HCT116 (cell line): ENCODE measurements at regions not wholly inside any gene's neighbourhood (a gene's known extent, or its start where the extent isn't known, plus 50 kb on each side); places are given as distances from the start of the nearest gene placed in this dataset.

Experiments used
- CTCF ChIP-seq, 3 experiments: fragments of 200-600 bp in 1 of 3; sonication (generic) in 1 of 3; IDR thresholded peaks in 2 of 3; conservative IDR thresholded peaks in 1 of 3; 2 replicates each; pipeline ENCODE4 v1.5.1; 2012 to 2017; ENCODE audit warnings: low read depth in 2 of 3, low read length in 2 of 3, antibody characterized with exemption in 1 of 3, borderline replicate concordance in 1 of 3, control low read depth in 1 of 3, mild to moderate bottlenecking in 1 of 3, mixed read lengths in 1 of 3, mixed run types in 1 of 3, moderate library complexity in 1 of 3; ENCODE audit not compliant: insufficient read depth in 1 of 3
- ELF1 ChIP-seq: IDR thresholded peaks from 2 replicates; pipeline ENCODE4 v1.6.1; 2012; ENCODE audit warnings: low read depth, borderline replicate concordance
- EZH2 ChIP-seq: fragments of 200-600 bp; sonication (generic); IDR thresholded peaks from 2 replicates; pipeline ENCODE4 v1.6.1; 2017; ENCODE audit warnings: antibody characterized with exemption, mixed run types
- EZH2phosphoT487 ChIP-seq: fragments of 200-600 bp; IDR thresholded peaks from 2 replicates; pipeline ENCODE4 v1.6.1; 2018; ENCODE audit warnings: antibody characterized with exemption, borderline replicate concordance
- MAX ChIP-seq: IDR thresholded peaks from 2 replicates; pipeline ENCODE4 v1.6.1; 2012
- POLR2A ChIP-seq: IDR thresholded peaks from 2 replicates; pipeline ENCODE4 v1.7.0; 2011; ENCODE audit warnings: borderline replicate concordance; ENCODE audit not compliant: insufficient read depth, insufficient read length; ENCODE audit errors: extremely low read depth
- ZBTB33 ChIP-seq: IDR thresholded peaks from 2 replicates; pipeline ENCODE4 v1.6.1; 2011; ENCODE audit warnings: mild to moderate bottlenecking, low read length, moderate library complexity; ENCODE audit not compliant: insufficient replicate concordance; ENCODE audit errors: extremely low read depth

GRCh38 chr12:77584860-77585259 is 245.8 kb upstream of the NAV3 start:
- TF ChIP-seq CTCF (IDR thresholded peaks at IDR 0.05 in 2 of 3, conservative IDR thresholded peaks at IDR 0.05 in 1 of 3; ENCODE audit: borderline replicate concordance in 1 of 3, insufficient read depth in 1 of 3, low read depth in 2 of 3, low read length in 2 of 3) (no peak), POLR2A (no peak), ZBTB33 (no peak), EZH2phosphoT487 (no peak), MAX (no peak), EZH2 (no peak), ELF1 (no peak)
